Mesendoderm (in vitro differentiated cells): ENCODE measurements at regions not wholly inside any gene's neighbourhood (a gene's known extent, or its start where the extent isn't known, plus 50 kb on each side); places are given as distances from the start of the nearest gene placed in this dataset.

Experiments
- DNase-seq: peaks from one replicate; pipeline ENCODE4 v3.0.0; 2013
- H2AK5ac ChIP-seq: 2 replicates; pipeline ENCODE4 v1.6.1; 2013; ENCODE audit warnings: low read length, inconsistent platforms
- H2BK120ac ChIP-seq: 2 replicates; pipeline ENCODE4 v1.6.1; 2013; ENCODE audit warnings: low read depth, mild to moderate bottlenecking, low read length, moderate library complexity, mixed read lengths
- H2BK15ac ChIP-seq: replicated peaks from 2 replicates; pipeline ENCODE4 v1.6.1; 2013; ENCODE audit warnings: low read depth, mild to moderate bottlenecking, moderate library complexity
- H2BK5ac ChIP-seq: 2 replicates; pipeline ENCODE4 v1.6.1; 2013; ENCODE audit warnings: low read length, inconsistent platforms
- H3K18ac ChIP-seq: 2 replicates; pipeline ENCODE4 v1.6.1; 2013; ENCODE audit warnings: mild to moderate bottlenecking, low read length, mixed read lengths
- H3K23ac ChIP-seq: one replicate; pipeline ENCODE4 v1.6.1; 2013; ENCODE audit warnings: low read length
- H3K27ac ChIP-seq: 2 replicates; pipeline ENCODE4 v1.5.1; 2013; ENCODE audit warnings: low read depth, mild to moderate bottlenecking, inconsistent platforms, low read length, moderate library complexity
- H3K27me3 ChIP-seq: 2 replicates; pipeline ENCODE4 v1.6.1; 2013; ENCODE audit warnings: low read length, control low read depth, mild to moderate bottlenecking, inconsistent platforms; ENCODE audit not compliant: insufficient read depth, poor library complexity
- H3K36me3 ChIP-seq: 2 replicates; pipeline ENCODE4 v1.6.1; 2013; ENCODE audit warnings: low read length, inconsistent platforms; ENCODE audit not compliant: control insufficient read depth, insufficient read depth
- H3K4ac ChIP-seq: one replicate; pipeline ENCODE4 v1.6.1; 2013; ENCODE audit warnings: low read depth, mild to moderate bottlenecking, low read length, moderate library complexity
- H3K4me1 ChIP-seq: 2 replicates; pipeline ENCODE4 v1.6.1; 2013; ENCODE audit warnings: low read depth, low read length, inconsistent platforms; ENCODE audit not compliant: control insufficient read depth
- H3K4me2 ChIP-seq: 2 replicates; pipeline ENCODE4 v1.6.1; 2013; ENCODE audit warnings: low read length
- H3K4me3 ChIP-seq: 2 replicates; pipeline ENCODE4 v1.5.1; 2013; ENCODE audit warnings: mild to moderate bottlenecking, low read length
- H3K56ac ChIP-seq: one replicate; pipeline ENCODE4 v1.6.1; 2013; ENCODE audit warnings: low read length
- H3K79me1 ChIP-seq: 2 replicates; pipeline ENCODE4 v1.6.1; 2013; ENCODE audit warnings: low read length, inconsistent platforms
- H3K79me2 ChIP-seq: 2 replicates; pipeline ENCODE4 v1.6.1; 2013; ENCODE audit warnings: mild to moderate bottlenecking, low read length; ENCODE audit not compliant: control insufficient read depth, insufficient read depth
- H3K9ac ChIP-seq: 2 replicates; pipeline ENCODE4 v1.6.1; 2013; ENCODE audit warnings: low read length, inconsistent platforms
- H4K5ac ChIP-seq: one replicate; pipeline ENCODE4 v1.6.1; 2013; ENCODE audit warnings: low read length
- H4K8ac ChIP-seq: one replicate; pipeline ENCODE4 v1.6.1; 2013; ENCODE audit warnings: low read depth, mild to moderate bottlenecking, control low read depth, low read length, moderate library complexity
- WGBS: extraction: QIAGEN DNeasy Blood & Tissue Kit; methylation state at CpG from one replicate; pipeline ENCODE4 v1.1.7; 2013; ENCODE audit warnings: low lambda C conversion rate, missing lambda C conversion rate; ENCODE audit not compliant: insufficient coverage; ENCODE audit errors: extremely low coverage; 5-methylcytosine and 5-hydroxymethylcytosine counted together

GRCh38 chr7:106565428-106565827 is 95.5 kb downstream of the CCDC71L start:
- H2BK15ac ChIP-seq, result no peak overlapping the region
- H2BK5ac ChIP-seq, result no peak overlapping the region
- H3K27ac ChIP-seq, result no peak overlapping the region
- no peaks in the 10 kb centered on the region for H3K36me3 ChIP-seq
- H2BK120ac ChIP-seq, result no peak overlapping the region
- DNase-seq, result no peak
- no peak overlapping the region for H3K4me3 ChIP-seq
- no peaks in the 10 kb centered on the region for H3K27me3 ChIP-seq
- H3K18ac ChIP-seq, result no peak overlapping the region
- no peak overlapping the region for H3K4ac ChIP-seq
- no CpG with 5 or more reads among the region's 1 CpG for WGBS
- no peak overlapping the region for H2AK5ac ChIP-seq
- H3K4me2 ChIP-seq, result no peak overlapping the region
- no peak overlapping the region for H3K23ac ChIP-seq
- H3K79me2 ChIP-seq, result no peaks in the 10 kb centered on the region
- no peak overlapping the region for H3K56ac ChIP-seq
- H4K5ac ChIP-seq, result no peak overlapping the region
- H4K8ac ChIP-seq, result no peak overlapping the region
- no peaks in the 10 kb centered on the region for H3K79me1 ChIP-seq
- no peak overlapping the region for H3K9ac ChIP-seq
- peaks cover 7% of the 10 kb centered on the region for H3K4me1 ChIP-seq

- Histone ChIP-seq H4K8ac (no peak overlapping the region), H3K79me1 (no peaks in the 10 kb centered on the region), H2AK5ac (no peak overlapping the region), H3K4me3 (no peak overlapping the region), H2BK5ac (no peak overlapping the region), H3K79me2 (no peaks in the 10 kb centered on the region), H3K27ac (no peak overlapping the region), H4K5ac (no peak overlapping the region), H3K4ac (no peak overlapping the region), H3K4me2 (no peak overlapping the region), H3K27me3 (no peaks in the 10 kb centered on the region), H3K4me1 (peaks cover under 1% of the 10 kb centered on the region), H2BK120ac (no peak overlapping the region), H2BK15ac (no peak overlapping the region), H3K23ac (no peak overlapping the region), H3K18ac (no peak overlapping the region), H3K9ac (no peak overlapping the region), H3K36me3 (no peaks in the 10 kb centered on the region), H3K56ac (no peak overlapping the region)
- WGBS, result no CpG with 5 or more reads among the region's 3 CpGs
- no peak for DNase-seq
Observed at GRCh38 chr7:106563466-106564150, 97.3 kb downstream of the CCDC71L start.

DNA sequence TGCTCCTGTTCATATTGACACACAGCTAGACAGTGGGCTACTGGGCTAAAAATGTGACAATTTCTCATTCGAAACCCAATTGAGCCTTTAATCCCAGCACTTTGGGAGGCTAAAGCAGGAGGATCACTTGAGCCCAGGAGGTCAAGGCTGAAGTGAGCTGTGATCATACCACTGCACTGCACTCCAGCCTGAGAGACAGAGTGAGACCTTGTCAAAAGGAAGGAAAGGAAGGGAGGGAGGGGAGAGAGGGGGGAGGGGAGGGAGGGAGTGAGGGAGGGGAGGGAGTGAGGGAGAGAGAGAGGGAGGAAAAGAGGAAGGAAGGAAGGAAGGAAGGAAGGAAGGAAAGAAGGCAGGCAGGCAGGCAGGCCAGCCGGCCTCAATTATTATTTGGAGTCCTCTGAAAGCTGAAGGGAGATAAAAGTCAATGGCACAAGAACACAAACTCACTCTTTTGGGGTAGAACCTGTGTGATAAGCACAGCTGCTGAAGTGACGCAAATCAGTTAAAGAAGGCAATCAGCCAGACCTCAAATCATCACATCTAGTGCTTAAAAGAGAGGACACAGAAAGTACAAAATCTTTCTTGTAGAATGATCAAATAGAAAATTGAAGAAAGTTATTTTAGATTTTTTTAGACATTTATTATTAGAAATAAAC is 98.1 kb downstream of the CCDC71L start:
- Histone ChIP-seq H3K27ac (no peak overlapping the region), H4K5ac (no peak overlapping the region), H2BK120ac (no peak overlapping the region), H3K4me1 (no peaks in the 10 kb centered on the region), H3K23ac (no peak overlapping the region), H3K9ac (no peak overlapping the region), H3K18ac (no peak overlapping the region), H2BK5ac (no peak overlapping the region), H2BK15ac (no peak overlapping the region), H3K36me3 (no peaks in the 10 kb centered on the region), H3K4me3 (no peak overlapping the region), H2AK5ac (no peak overlapping the region), H3K56ac (no peak overlapping the region), H3K79me2 (no peaks in the 10 kb centered on the region), H3K79me1 (no peaks in the 10 kb centered on the region), H4K8ac (no peak overlapping the region), H3K27me3 (no peaks in the 10 kb centered on the region), H3K4me2 (no peak overlapping the region), H3K4ac (no peak overlapping the region)
- WGBS, result no CpG with 5 or more reads among the region's 3 CpGs
- no peak for DNase-seq

- H3K4me1 ChIP-seq, result no peaks in the 10 kb centered on the region
- H2AK5ac ChIP-seq, result no peak overlapping the region
- no peaks in the 10 kb centered on the region for H3K79me1 ChIP-seq
- no peak overlapping the region for H2BK5ac ChIP-seq
- no peak overlapping the region for H4K8ac ChIP-seq
- H3K36me3 ChIP-seq, result no peaks in the 10 kb centered on the region
- H3K4me2 ChIP-seq, result no peak overlapping the region
- no peak overlapping the region for H3K4me3 ChIP-seq
- no peak overlapping the region for H2BK120ac ChIP-seq
- H3K27me3 ChIP-seq, result no peaks in the 10 kb centered on the region
- DNase-seq, result no peak
- no peak overlapping the region for H3K23ac ChIP-seq
- H3K9ac ChIP-seq, result no peak overlapping the region
- H4K5ac ChIP-seq, result no peak overlapping the region
- no peak overlapping the region for H3K4ac ChIP-seq
- no peak overlapping the region for H3K27ac ChIP-seq
- H3K18ac ChIP-seq, result no peak overlapping the region
- H3K79me2 ChIP-seq, result no peaks in the 10 kb centered on the region
- no peak overlapping the region for H3K56ac ChIP-seq
- WGBS, result no CpG with 5 or more reads among the region's 4 CpGs
- H2BK15ac ChIP-seq, result no peak overlapping the region
Observed at GRCh38 chr7:106561666-106562411, 99.1 kb downstream of the CCDC71L start.

DNA sequence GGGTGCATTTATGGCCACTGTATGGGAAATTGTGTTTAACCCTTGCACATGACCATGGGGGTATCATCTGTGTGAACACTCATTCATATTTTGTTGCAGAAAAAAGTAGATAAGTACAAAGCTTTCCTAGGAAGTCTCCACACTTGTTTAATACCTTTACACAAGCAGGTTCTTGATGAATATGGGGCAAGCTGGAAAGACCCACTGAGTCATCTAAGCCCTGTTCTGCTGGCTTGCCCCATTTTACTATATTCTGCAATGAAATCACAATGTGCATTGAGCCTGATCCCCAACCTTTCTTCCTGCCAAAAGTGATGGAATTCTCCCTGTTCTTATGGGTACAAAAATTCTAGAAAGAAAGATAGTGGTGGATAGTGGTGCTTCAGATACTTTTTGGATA is 99.8 kb downstream of the CCDC71L start:
- Histone ChIP-seq H3K23ac (no peak overlapping the region), H3K27me3 (no peaks in the 10 kb centered on the region)

More for the DNA sequence above, 99.8 kb downstream of the CCDC71L start:
- Histone ChIP-seq H3K79me2 (no peaks in the 10 kb centered on the region), H3K9ac (no peak overlapping the region), H3K56ac (no peak overlapping the region), H3K4me1 (no peaks in the 10 kb centered on the region), H3K27ac (no peak overlapping the region), H2BK5ac (no peak overlapping the region), H3K4me2 (no peak overlapping the region), H3K4ac (no peak overlapping the region), H3K36me3 (no peaks in the 10 kb centered on the region), H3K4me3 (no peak overlapping the region), H2BK15ac (no peak overlapping the region), H3K18ac (no peak overlapping the region), H2AK5ac (no peak overlapping the region), H4K8ac (no peak overlapping the region), H4K5ac (no peak overlapping the region), H3K79me1 (no peaks in the 10 kb centered on the region), H2BK120ac (no peak overlapping the region)
- DNase-seq, result no peak
